CD4-positive, alpha-beta T cell treated with Interleukin-21 for 1 hour (primary cell): ENCODE measurements at regions not wholly inside any gene's neighbourhood (a gene's known extent, or its start where the extent isn't known, plus 50 kb on each side); places are given as distances from the start of the nearest gene placed in this dataset.

Source experiments
- DNase-seq: peaks from one replicate; pipeline ENCODE4 v3.0.0-alpha.2; 2020

- no peak for DNase-seq
These were observed 986.0 kb downstream of the TTLL7 start for GRCh38 chr1:83012950-83013349.

GRCh38 chr1:83011265-83011664 lies 987.7 kb downstream of the TTLL7 start:
- DNase-seq, result no peak

GRCh38 chr1:83006271-83006670 lies 992.7 kb downstream of the TTLL7 start:
- DNase-seq, result no peak

GRCh38 chr1:83000286-83000685 lies 998.6 kb downstream of the TTLL7 start:
- no peak for DNase-seq

GRCh38 chr1:82995951-82996350 lies 1003.0 kb downstream of the TTLL7 start:
- no peak for DNase-seq

- DNase-seq, result no peak
These were observed 1004.2 kb downstream of the TTLL7 start for GRCh38 chr1:82994616-82995263.

GRCh38 chr1:82991569-82991968 lies 1007.4 kb downstream of the TTLL7 start:
- DNase-seq, result no peak

- no peak for DNase-seq
These were observed 1019.2 kb downstream of the TTLL7 start for GRCh38 chr1:82979593-82980236.

- DNase-seq, result no peak
These were observed 1020.2 kb downstream of the TTLL7 start for GRCh38 chr1:82978461-82979324.

GRCh38 chr1:82972841-82973553 lies 1025.9 kb downstream of the TTLL7 start:
- DNase-seq, result no peak

GRCh38 chr1:82969340-82969739 lies 1029.6 kb downstream of the TTLL7 start:
- no peak for DNase-seq

GRCh38 chr1:82962658-82963057 lies 1036.3 kb downstream of the TTLL7 start:
- DNase-seq, result no peak

GRCh38 chr1:82950606-82951200 lies 1048.2 kb downstream of the TTLL7 start:
- no peak for DNase-seq

GRCh38 chr1:82948386-82948785 lies 1050.5 kb downstream of the TTLL7 start:
- no peak for DNase-seq

- no peak for DNase-seq
These were observed 1051.7 kb downstream of the TTLL7 start for GRCh38 chr1:82947278-82947677.

- DNase-seq, result no peak
These were observed 1052.8 kb downstream of the TTLL7 start for GRCh38 chr1:82946096-82946605.

- DNase-seq, result no peak
These were observed 1054.1 kb downstream of the TTLL7 start for GRCh38 chr1:82944822-82945221.

GRCh38 chr1:82934074-82934473 lies 1064.9 kb downstream of the TTLL7 start:
- no peak for DNase-seq

GRCh38 chr1:82932727-82933126 lies 1066.2 kb downstream of the TTLL7 start:
- no peak for DNase-seq

GRCh38 chr1:82932207-82932606 lies 1066.7 kb downstream of the TTLL7 start:
- DNase-seq, result no peak

GRCh38 chr1:82931006-82931405 lies 1067.9 kb downstream of the TTLL7 start:
- no peak for DNase-seq

GRCh38 chr1:82927753-82928152 lies 1071.2 kb downstream of the TTLL7 start:
- no peak for DNase-seq

GRCh38 chr1:82924666-82925065 lies 1074.3 kb downstream of the TTLL7 start:
- DNase-seq, result no peak
